NCI-H146 treated with DMSO at 0.1 percent for 48 hours (cell line): ENCODE measurements at regions not wholly inside any gene's neighbourhood (a gene's known extent, or its start where the extent isn't known, plus 50 kb on each side); places are given as distances from the start of the nearest gene placed in this dataset.
A peak's percentile ranks its signal among the peaks of the same experiment; 100 is the strongest.
"Not testable (repeated sequence)": the region's sequence is repeated elsewhere in the genome, so short reads cannot be mapped to it uniquely, and the experiment has no call there.

Experiments
- DNase-seq: peaks from one replicate; lab custom pipeline; 2025; ENCODE audit not compliant: unreplicated experiment; lab: John Stamatoyannopoulos, UW

DNA sequence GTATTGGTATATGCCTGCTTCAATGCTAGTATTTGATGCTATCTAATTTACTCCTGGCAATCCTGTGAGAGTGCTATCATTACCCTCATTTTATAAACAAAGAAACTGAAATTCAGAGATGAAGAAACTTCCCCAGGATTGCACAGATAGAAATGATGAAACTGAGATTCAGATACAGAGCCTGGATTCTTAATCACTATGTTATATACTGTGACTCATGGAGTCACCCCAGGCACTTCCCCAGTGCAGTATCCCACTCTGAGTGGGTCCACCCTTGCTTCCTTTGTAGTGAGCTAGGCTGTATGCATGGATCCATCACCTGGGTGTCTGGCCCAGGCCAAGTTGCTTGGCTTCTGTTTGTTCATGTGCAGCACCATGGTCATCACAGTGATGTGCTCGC lies 133.9 kb downstream of the TRIM43 start:
- DNase-seq: not testable (repeated sequence)

DNA sequence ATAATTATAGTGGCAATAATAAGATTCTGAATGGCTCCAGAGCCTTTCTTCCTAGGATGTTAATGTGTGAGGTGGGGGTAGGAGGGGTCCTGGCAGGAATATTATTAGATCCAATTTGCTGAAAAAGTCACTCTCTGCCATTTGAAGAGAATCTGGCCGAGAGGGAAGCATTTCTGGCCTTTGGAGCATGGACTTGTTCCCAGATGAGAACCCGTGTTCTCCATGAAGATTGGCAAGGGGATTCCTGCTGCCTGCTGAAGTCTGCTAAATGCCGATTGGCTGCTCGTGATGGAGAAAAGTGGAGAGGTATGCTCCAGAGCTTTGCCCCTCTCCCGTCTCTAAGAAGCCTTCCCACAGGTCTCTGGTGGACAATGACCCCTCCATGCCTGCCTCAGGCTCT lies 135.6 kb downstream of the TRIM43 start:
- DNase-seq: not testable (repeated sequence)

DNA sequence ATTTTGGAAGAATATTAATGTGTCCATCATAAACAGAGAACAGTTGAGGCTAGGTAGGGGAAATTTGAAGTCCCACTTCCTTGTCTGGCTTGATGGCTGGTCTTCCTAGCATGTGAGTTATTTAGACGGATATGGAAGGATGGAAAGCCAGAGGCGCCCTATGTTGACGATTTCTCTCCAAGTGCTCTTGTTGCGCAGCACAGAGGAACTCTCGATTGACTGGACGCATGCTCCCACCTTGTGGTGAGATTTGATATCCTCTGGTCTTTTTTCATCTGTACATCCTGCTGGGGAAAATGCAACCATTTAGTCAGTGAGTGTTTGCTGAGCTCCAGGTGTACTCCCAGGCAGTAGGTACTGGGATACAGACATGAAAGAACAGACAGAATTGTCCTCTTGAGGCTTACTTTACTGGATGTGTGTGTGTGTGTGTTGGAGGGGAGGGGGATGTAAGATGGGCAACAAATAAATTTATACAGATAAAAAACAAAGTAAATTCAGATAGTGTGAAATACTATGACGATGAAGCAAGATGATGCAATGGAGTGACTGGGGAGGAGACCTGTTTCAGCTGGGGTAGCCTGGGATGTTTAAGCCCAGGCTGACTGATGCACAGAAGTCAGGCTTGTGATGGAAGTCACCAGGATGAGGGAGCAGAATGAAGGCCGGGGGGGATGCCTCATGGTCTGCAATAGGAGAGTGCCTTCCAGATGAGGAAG lies 137.2 kb downstream of the TRIM43 start:
- peak; percentile 85 for DNase-seq

DNA sequence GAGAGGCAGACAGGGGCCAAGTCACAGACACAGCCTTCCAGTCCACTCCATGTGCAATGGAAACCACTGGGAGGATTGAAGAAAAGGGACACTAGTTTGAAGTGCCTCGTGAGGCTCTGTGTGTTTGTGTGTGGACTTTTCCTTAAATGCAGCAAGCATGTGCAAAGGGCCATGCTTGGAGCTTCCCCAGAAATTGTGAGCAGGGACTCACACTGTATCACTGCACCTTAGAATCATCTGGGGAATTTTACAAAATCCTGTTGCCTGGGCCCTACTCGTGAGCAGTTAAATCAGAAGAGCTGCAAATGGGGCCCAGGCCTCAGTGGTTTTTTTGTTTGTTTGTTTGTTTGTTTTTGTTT lies 137.8 kb downstream of the TRIM43 start:
- no peak for DNase-seq

DNA sequence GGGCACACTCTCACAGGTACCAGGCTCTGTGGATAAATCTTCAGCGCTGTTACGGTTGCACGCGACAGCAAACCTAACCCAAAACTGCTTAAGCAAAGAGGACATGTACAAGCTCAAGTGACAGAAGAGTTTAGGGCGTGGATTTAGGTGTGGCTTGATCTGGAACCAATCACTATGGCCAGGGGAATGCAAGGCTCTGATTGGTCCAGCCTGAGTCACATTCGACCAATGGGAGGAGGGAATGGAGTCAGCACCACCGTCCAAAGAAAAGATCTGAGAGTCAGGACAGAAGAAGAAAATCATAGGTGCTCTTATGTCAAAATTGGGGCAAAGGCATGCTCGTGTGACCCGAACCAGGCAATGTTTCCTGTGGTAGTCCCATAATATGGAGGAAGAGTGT lies 139.0 kb downstream of the TRIM43 start:
- DNase-seq: no peak

DNA sequence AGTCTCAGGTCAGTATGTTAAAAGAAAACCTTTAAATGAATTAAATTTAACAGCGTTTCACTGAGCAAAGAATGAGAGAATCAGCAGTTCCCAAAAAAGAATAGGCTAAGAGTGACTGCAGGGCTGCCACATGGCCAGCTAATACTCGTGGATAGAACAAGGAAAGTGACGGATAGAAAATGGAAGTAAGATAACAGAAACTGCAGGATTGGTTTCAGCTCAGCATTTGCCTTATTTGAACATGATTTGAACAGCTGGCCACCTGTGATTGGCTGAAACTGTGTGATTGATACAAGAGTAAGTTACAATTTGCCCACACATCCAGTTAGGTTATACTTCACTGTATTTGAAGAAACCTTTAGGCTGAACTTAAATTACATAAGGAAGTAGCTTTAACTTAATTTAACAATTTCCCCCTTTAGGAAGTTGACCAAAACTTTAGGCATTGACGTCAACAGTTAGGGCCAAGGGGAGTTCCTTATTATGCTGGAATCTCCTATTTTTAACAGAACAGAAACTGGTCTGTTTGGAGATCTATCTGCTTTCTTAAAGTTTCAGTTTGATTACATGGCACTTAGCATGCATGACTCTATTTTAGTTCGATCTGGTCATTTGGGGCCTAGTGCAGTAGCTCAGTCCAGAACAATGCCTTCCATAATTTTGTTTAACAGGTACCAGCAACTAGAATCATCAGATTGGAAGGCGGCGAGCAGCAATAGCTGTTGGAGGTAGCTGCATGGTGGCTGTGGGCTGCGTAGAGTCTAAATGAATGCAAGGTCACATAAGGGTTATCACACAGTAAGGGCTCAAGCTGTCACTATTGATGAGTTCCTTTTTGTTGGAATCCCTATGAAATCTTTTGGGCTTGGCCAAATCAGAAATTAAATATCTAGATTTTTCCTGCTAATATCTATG lies 143.4 kb downstream of the TRIM43 start:
- no peak for DNase-seq

DNA sequence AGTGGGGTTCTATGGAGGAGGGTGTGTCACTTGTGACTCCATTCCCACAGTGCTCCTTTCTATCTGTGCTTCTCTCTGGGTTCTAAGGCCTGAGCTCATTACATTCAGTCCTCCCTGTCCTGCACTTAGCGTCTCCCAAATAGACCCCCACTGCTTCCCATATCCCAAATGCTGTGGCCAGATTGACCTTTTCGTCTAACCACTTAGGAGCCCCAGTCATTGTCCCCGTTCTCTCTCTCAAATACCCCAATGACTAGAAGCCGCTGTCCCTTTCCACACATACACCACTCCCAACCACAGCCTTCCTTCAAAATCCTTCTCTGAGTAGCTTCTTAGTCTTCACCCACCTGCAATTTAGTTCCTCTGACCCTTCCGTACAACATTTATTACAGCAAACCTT lies 146.5 kb downstream of the TRIM43 start:
- no peak for DNase-seq

DNA sequence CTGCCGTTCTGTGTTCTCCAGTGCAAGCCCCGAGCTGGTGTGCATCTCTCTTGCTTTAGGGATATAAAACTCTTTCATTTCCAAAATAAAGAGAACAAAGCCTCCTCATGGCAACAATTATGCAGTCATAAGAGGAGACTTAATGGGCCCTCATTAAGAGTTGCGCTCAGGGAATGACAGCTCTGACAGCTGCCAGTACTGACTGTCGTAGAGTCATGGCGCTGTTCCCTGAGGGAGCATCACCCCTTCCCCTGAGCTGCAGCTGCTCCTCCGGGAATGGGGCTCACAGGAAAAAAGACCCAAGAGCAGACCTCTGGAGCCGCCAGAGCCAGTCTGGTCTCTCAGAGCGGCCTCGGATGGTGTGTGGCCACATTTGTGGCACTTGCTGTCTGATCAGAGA lies 160.3 kb downstream of the TRIM43 start:
- DNase-seq: peak; percentile 6

DNA sequence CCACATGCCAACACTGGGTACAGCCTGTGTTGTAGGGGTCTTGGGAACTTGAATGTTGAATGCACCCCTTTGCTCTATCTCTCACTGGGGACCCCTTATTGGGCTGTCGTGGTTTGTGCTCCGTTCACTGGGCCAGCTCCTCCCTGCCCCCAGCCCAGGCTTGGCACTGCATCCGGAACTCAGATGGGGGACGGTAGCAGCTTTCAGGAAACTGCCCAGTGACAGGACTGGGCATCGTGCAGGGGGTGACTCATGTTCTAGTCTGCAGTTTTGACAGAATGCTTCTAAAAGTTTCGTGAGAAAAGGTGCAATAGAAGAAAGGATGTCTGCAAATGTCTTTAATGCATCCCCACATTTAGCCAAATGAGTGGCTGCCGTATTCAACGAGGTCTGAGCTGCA lies 162.0 kb downstream of the TRIM43 start:
- DNase-seq: not testable (repeated sequence)

DNA sequence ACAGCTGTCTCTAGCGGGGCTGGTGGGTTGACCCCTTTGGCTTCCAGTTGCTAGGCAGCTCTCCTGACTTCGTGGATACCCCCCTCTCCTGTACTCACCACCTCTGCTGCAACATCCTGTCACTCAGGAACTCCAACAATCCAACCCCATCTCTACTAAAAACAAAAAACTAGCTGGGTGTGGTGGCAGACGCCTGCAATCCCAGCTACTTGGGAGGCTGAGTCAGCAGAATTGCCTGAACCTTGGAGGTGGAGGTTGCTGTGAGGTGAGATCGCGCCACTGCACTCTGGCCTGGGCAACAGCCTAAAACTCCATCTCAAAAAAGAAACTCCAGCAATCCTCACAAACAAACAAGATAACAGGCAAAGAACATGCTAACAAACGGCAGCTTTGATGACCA lies 162.4 kb downstream of the TRIM43 start:
- not testable (repeated sequence) for DNase-seq

DNA sequence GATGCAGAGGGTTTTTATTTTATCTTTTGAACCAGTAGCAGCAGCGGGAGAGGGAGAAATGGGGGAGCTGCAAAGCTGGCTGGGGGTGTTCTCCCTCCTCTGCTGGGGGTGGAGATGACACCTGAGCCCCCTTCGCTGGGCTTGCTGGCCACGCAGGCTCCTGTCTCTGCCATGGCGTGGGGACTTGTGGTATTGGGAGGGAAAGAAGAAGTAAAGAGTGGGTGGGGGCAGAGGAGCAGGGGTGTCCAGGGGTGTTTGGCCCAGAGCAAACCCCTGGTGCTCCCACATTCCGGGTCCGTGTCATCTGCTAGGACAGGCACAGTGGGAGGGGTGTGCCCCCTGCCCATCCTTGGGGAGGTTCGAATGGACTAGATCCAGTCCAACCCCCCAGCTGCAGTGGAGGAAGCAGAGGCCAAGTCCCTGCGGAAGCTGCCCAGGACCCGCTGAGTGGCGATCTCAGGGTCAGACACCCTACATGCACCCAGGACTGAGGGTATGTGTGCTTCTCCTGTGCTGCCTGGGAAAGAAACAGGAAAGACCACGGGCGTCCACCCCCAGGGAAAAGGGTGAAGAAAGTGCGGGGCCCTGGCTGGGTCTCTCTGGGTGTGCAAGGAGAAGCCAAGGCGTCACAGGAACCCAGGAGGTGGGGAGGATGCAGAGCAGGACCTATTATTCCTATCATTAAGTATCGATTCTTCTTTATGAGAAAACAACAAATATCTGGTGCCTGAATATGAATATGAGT lies 163.2 kb downstream of the TRIM43 start:
- not testable (repeated sequence) for DNase-seq

DNA sequence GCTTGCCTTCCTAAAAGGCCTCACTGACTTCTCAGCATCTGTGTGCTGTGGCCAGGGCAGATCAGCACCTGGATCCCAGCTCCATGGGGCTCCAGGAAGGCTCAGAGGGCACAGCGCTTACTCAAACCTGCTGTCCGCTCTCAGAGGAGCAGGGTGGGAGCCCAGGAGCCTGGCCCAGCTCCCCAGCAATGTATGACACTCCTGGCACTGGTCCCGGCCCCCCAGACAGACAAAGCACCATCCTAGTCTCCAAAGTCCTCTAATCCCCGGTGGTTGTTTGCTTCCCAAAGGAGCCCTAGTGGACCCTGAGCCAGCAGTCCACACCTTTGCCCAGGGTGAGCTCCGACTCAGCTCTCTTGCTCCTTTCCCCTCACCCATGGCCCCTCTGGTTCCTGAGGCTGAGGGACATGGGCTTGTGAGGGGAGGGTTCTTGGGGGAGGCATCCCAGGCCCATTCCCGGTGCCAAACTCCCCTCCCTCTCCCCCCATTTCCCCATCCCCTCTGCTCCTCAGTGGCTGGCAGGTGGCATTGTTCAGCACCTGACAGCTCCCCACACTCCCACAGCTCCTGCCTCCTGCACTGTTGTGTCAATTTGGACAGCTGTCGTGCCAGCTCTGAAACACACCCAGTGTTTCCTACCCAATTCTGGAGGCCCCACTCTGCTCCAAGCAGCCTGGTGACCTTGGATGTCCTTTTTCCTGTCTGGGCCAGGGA lies 164.3 kb downstream of the TRIM43 start:
- peak; percentile 25 for DNase-seq

DNA sequence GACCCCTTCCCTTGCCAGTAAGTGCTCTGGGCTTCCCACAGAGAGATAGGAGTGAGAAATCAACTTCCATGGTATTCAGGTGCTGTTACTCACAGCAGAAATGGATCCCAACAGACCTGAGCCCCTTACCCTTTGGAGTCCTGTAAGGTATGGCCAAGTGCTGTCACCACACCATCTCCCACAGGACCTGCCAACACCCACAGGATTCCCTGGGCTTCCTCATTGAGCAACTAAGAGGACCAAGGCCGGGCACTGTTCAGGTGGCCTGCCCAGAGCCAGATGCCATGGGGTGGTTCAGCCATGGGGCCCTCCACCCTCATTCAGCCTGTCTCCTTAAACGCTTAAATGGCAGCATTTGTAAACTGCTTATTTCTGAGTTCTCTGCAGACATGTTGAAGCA lies 166.2 kb downstream of the TRIM43 start:
- DNase-seq: no peak

DNA sequence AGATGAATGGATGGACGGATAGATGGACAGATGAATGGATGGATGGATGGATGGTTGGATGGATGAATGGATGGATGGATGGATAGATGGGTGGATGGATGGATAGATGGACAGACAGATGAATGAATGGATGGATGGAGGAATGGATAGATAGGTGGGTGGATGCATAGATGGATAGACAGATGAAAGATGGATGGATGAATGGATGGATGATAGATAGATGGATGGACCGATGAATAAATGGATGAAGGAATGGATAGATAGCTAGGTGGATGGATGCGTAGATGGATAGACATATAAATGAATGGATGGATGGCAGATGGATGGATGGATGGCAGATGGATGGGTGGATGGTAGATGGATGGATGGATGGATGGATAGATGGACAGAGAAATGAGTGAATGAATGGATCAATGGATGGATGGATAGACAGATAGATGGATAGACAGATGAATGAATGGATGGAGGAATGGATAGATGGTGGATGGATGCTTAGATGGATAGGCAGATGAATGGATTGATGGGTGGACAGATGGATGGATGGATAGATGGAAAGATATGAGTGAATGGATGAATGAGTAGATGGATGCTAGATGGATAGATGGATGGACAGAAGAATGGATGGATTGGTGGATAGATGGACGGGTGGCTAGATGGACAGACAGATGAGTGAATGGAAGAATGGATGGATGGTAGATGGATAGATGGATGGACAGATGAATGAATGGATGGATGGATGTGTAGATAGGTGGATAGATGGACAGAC lies 167.9 kb downstream of the TRIM43 start:
- DNase-seq: no peak

DNA sequence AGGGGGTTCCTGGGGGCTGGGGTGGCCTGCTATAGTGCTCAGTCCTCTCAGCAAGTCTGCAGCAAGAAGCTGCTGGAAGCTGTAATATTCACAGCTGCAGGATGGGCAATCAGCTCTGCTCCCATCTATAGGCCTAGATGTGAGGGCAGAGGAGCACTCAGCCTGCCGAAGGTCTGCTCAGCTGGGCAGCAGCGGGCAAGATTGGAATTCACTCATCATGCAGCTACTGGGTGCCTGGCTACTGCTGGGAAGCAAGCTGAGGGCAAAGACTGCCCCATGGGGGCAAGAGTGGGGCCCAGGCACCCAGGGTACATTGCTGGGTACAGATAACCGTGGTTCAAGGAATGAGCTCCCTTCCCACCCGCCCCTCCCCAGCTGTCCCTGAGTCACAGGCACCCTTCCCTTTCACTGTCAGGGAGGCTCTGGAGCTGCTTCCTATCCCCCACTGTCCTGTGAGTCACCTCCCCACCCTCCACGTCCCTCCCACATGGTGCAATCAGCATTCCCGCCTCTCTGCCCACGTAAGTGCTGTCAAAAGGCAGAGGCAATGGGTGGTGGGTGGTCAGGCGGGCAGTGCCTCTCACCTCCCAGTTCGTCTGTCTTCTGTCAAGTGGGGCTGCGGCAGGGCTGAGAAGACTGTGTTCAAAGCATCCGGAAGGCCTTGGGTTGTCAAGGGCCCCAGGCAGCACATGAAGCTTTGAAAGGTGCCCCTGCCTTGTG lies 169.2 kb downstream of the TRIM43 start:
- no peak for DNase-seq

DNA sequence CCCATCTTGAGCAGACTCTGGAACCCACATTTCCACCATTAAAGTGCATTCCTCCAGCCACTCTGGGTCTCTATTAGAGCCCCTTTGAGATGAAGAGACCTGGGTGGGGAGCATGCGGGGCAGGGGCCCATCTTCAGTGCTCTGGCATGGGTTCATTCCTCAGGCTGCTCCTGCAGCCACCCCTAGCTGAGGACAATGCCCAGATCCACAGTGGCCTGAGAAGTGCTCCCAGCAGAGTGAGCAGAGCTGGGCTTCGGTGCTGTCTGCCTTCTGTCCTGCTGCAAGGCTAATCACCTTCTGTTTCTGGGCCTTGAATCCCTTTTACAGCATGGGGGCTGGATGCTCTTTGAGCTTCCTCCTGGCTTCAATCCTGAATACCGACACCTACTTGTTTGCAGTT lies 169.8 kb downstream of the TRIM43 start:
- no peak for DNase-seq

DNA sequence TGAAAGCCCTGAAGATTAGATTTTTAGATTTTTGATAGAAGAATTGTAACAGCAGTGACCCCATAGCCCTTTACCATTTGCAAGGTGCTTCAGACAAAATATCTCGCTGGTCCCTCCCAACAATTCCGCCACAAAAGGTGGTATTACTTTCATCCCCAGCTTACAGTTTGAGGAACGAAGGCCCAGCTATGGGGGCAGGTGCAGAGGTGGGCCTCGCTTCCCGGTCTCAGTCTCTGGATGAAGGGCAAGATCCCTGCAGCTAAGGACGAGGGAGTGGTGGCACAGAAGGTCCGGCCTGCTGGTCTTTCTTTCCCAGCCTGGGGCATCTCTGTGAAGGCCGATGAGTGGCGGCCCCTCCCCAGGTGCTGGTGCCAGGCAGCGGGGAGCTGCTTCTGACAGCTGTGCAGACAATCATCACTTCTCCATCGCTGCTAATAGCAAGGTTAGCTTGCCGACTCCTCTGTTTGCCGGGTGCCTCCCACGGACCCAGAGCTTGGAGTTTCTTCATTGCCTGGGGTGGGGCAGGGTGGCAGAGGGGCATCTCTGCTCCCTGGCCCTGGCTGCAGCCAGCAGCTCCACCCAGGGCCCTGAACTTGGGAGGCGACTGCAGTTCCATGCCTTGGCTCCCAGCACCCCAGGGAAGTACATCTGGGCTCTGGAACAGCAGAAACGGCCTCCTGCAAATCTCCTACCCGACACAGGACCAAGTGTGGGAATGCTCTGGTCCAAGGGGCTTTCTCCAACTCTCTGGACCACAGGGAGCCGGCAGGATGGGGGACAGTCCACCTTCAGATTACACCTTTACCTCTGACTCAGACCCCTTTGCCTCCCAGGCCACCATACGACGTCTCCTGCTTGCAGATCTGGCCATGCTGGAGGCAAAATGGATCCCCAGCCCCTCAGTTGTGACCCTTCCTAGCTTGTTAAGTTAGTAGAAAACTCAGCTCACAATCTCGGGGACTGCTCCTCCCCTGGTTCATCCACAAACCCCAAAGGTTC lies 170.5 kb downstream of the TRIM43 start:
- DNase-seq: peak; percentile 7

DNA sequence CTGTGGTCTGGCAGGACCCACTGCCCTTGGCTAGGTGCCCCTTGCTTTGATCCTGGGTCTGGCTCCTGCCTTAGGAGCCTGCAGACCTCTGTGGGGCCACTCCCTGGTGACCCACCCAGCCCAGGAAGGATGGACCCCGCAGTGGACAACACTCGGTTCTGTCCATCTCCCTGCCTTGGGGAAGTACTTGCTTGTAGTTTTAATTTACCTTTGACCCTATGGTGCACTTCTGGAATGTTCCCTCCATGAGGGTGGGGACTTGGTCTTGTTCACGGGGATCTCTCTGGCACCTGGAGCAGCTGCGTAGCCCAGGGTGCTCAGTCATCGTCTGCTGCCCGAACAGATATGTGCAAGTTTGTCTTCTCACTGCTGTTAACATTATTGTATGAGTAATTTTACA lies 171.3 kb downstream of the TRIM43 start:
- DNase-seq: not testable (repeated sequence)
